Fibroblast of pulmonary artery (primary cell): ENCODE measurements at regions not wholly inside any gene's neighbourhood (a gene's known extent, or its start where the extent isn't known, plus 50 kb on each side); places are given as distances from the start of the nearest gene placed in this dataset.

Source experiments
- DNase-seq: peaks from one replicate; pipeline ENCODE4 v3.0.0-alpha.2; 2010; ENCODE audit warnings: low read depth
- H3K4me3 ChIP-seq: replicated peaks from 2 replicates; pipeline ENCODE4 v1.5.1; 2011; ENCODE audit warnings: low read depth, mild to moderate bottlenecking, control low read depth, low read length, moderate library complexity
- TF ChIP-seq, protein P1 (sequence below): IDR thresholded peaks from 2 replicates; pipeline ENCODE4 v1.5.1; 2011; ENCODE audit warnings: mild to moderate bottlenecking, control low read depth, low read length, inconsistent platforms; ENCODE audit errors: missing control alignments

DNA sequence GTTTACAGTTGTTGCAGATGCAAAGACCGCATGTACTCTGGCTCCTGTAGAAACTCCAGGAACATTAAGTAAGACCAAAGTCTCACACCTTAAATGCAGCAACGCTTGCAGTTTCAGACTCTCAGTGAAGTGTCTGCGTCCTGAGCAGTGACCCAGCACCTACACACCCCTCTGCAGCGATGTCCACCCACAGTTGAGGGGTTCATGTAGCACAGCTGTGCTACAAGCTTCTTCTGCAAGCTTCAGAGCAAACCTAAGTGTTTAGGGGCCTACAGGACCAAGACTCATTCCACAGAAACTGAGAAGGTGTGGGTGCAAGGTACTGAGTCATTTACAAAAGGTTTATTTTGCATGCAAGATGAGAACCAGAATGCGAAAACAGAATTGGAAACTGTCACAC lies 191.0 kb downstream of the IRX2 start:
- TF ChIP-seq, protein P1, sequence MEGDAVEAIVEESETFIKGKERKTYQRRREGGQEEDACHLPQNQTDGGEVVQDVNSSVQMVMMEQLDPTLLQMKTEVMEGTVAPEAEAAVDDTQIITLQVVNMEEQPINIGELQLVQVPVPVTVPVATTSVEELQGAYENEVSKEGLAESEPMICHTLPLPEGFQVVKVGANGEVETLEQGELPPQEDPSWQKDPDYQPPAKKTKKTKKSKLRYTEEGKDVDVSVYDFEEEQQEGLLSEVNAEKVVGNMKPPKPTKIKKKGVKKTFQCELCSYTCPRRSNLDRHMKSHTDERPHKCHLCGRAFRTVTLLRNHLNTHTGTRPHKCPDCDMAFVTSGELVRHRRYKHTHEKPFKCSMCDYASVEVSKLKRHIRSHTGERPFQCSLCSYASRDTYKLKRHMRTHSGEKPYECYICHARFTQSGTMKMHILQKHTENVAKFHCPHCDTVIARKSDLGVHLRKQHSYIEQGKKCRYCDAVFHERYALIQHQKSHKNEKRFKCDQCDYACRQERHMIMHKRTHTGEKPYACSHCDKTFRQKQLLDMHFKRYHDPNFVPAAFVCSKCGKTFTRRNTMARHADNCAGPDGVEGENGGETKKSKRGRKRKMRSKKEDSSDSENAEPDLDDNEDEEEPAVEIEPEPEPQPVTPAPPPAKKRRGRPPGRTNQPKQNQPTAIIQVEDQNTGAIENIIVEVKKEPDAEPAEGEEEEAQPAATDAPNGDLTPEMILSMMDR, result no peak

GRCh38 chr5:2557435-2557834 lies 194.0 kb downstream of the IRX2 start:
- DNase-seq, result no peak
- H3K4me3 ChIP-seq, result no peak overlapping the region
- TF ChIP-seq, protein P1, result no peak

More for the DNA sequence above, 191.0 kb downstream of the IRX2 start:
- H3K4me3 ChIP-seq, result no peak overlapping the region
- DNase-seq, result no peak

DNA sequence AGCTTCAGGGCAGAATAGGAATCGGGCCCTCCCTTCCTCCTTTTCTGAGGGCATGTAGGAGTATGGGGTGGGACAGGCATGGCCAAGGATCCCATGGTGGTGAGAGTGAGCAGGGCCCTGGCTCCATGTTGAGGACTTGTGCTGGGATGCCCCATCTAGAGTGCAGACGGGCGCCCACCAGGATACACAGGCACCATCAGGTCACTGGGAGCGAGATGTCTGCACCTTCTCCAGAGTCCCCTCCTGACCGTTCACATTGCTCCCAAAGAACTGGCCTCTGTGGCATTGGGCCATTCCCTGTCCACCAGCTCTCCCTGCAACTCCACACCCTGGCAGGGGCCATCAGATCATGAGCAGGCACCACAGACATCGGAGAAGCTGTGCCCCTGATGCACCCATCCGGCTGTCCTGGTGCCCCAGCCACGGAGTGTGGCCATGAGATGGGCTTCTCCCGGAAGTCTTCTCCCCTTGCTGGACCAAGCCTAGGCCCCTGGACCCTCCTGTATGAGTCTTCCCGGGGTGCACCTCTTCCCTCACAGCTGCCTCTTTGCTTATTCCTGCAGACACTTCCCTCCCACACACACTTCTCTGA lies 195.0 kb downstream of the IRX2 start:
- TF ChIP-seq, protein P1, result no peak
- no peak for DNase-seq
- no peak overlapping the region for H3K4me3 ChIP-seq

DNA sequence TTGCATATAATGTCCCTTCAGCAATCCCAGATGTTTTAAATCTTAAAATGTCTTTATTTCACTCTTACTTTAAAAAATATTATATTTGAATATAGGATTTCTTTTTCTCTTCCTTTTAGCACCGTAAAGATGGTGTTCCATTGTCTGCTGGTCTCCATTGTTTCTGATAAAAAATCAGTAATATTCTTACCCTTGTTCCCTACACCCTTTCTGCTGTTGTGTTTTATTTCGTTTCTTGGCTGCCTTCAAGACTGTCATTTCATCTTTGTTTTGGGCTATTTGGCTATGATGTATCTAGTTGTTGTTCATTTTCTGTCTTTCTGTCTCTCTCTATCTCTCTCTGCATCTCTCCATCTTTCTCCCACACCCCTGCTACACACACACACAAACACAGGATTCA lies 197.9 kb downstream of the IRX2 start:
- TF ChIP-seq, protein P1, result no peak
- no peak overlapping the region for H3K4me3 ChIP-seq
- no peak for DNase-seq

DNA sequence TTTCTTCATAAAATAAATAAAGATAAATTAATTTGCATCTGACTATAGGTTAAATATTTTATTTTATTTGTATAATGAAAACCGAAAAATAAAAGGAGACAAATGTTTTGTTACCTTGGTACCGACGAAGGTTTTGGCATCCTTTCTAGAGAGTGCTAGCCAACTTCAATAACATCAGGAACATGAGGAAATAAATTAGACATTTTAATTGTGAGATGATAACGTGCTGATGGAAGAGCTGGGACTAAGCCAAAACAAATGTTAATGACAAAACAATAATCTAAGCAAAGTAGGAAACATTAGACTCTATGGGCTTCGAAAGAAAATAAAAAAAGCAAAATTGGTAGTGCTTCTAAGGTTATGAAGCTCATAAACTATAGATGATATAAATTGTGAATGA lies 201.0 kb downstream of the IRX2 start:
- TF ChIP-seq, protein P1, result no peak
- no peak overlapping the region for H3K4me3 ChIP-seq
- DNase-seq, result no peak

GRCh38 chr5:2549900-2550299 lies 201.6 kb downstream of the IRX2 start:
- TF ChIP-seq, protein P1, result no peak
- H3K4me3 ChIP-seq, result no peak overlapping the region
- DNase-seq, result no peak

DNA sequence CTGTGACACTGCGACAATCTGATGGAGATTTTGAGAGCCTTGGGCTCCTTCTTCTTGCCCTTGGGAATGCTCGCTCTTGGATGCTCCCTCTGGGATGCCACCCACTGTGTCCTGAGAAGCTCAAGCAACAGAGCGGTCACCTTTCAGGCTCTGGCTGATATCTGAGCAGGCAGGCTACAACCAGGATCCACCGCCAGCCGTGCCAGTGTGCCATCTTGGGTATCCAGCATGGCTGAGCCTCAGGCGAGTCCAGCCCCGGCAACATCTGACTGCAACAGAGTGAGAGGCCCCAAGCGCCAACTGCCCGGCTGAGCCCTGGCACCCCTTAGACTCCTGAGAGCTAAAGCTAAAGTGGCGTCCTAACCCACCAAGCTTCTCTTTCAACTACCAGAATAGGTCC lies 202.1 kb downstream of the IRX2 start:
- H3K4me3 ChIP-seq, result no peak overlapping the region
- TF ChIP-seq, protein P1, result no peak
- no peak for DNase-seq
